B cell (primary cell): ENCODE measurements at regions not wholly inside any gene's neighbourhood (a gene's known extent, or its start where the extent isn't known, plus 50 kb on each side); places are given as distances from the start of the nearest gene placed in this dataset.

Experiments
- EZH2 ChIP-seq: IDR thresholded peaks from 2 replicates; pipeline ENCODE4 v1.6.1; 2012; ENCODE audit warnings: borderline replicate concordance, low read depth, mild to moderate bottlenecking, moderate library complexity, low read length; ENCODE audit not compliant: insufficient read depth, poor library complexity, severe bottlenecking
- TF ChIP-seq, protein P1 (sequence below): fragments of 200-600 bp; IDR thresholded peaks from one replicate; pipeline ENCODE4 v1.8.0; 2022; ENCODE audit warnings: antibody characterized with exemption, mild to moderate bottlenecking

DNA sequence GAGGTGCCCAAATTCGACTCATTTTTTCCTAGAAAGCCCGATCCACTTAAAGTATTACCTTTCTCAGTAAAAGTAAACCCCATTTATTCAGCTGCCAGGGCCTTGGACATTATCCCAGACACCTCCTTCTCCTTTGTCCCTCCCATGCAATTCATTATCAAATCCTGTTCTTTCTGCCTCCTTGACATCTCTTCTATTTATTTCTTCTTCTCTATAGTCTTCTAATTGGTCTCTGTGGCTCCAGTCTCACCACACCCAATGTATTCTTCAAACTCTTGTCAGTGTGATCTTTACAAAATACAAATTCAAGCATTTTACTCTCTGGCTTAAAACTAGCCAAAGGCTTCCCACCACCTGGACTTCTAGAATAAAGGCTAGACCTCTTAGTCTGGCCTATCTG, 120.3 kb downstream of the IL20RB start:
- TF ChIP-seq EZH2, result no peak
- TF ChIP-seq, protein P1, sequence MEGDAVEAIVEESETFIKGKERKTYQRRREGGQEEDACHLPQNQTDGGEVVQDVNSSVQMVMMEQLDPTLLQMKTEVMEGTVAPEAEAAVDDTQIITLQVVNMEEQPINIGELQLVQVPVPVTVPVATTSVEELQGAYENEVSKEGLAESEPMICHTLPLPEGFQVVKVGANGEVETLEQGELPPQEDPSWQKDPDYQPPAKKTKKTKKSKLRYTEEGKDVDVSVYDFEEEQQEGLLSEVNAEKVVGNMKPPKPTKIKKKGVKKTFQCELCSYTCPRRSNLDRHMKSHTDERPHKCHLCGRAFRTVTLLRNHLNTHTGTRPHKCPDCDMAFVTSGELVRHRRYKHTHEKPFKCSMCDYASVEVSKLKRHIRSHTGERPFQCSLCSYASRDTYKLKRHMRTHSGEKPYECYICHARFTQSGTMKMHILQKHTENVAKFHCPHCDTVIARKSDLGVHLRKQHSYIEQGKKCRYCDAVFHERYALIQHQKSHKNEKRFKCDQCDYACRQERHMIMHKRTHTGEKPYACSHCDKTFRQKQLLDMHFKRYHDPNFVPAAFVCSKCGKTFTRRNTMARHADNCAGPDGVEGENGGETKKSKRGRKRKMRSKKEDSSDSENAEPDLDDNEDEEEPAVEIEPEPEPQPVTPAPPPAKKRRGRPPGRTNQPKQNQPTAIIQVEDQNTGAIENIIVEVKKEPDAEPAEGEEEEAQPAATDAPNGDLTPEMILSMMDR, result no peak
